Tibial nerve (tissue), 3 donors: ENCODE measurements at regions not wholly inside any gene's neighbourhood (a gene's known extent, or its start where the extent isn't known, plus 50 kb on each side); places are given as distances from the start of the nearest gene placed in this dataset.

Experiments
- CTCF ChIP-seq, 5 experiments: fragments of 200-600 bp in 3 of 5; fragments of 450-650 bp in 2 of 5; sonication (generic) in 3 of 5; IDR thresholded peaks; one replicate each; pipeline ENCODE4 v1.5.1; 2016 to 2019; ENCODE audit warnings: antibody characterized with exemption in 5 of 5, mild to moderate bottlenecking in 3 of 5, moderate library complexity in 2 of 5
- POLR2A ChIP-seq, 2 donors: fragments of 450-650 bp; IDR thresholded peaks; one replicate each; pipeline ENCODE4 v1.6.1; 2017; ENCODE audit warnings: antibody characterized with exemption in 2 of 2, mild to moderate bottlenecking in 2 of 2, moderate library complexity in 2 of 2

- no peak for TF ChIP-seq CTCF (IDR thresholded peaks at IDR 0.05)
- TF ChIP-seq POLR2A (IDR thresholded peaks at IDR 0.05): no peak
Measured at GRCh38 chr3:103818800-103819199, 1384.0 kb downstream of the ZPLD1 start.
